IPS-18c (cell line): ENCODE measurements at regions not wholly inside any gene's neighbourhood (a gene's known extent, or its start where the extent isn't known, plus 50 kb on each side); places are given as distances from the start of the nearest gene placed in this dataset.

Experiments used
- H3K4me3 ChIP-seq: 2 replicates; pipeline ENCODE4 v1.7.0; 2013; ENCODE audit warnings: low read depth, mild to moderate bottlenecking, low read length, moderate library complexity; ENCODE audit not compliant: insufficient read depth
- H3K9me3 ChIP-seq: one replicate; pipeline ENCODE4 v1.6.1; 2013; ENCODE audit warnings: mild to moderate bottlenecking, low read length, moderate library complexity; ENCODE audit not compliant: control insufficient read depth, insufficient read depth

- Histone ChIP-seq H3K4me3 (no peak overlapping the region), H3K9me3 (no peaks in the 10 kb centered on the region)
Measured at GRCh38 chr2:136395582-136395981, 277.6 kb upstream of the CXCR4 start.

- no peak overlapping the region for H3K4me3 ChIP-seq
- no peaks in the 10 kb centered on the region for H3K9me3 ChIP-seq
Measured at GRCh38 chr2:136394136-136395060, 276.4 kb upstream of the CXCR4 start.

- H3K9me3 ChIP-seq: no peaks in the 10 kb centered on the region
Measured at GRCh38 chr2:136393514-136393913, 275.6 kb upstream of the CXCR4 start.

GRCh38 chr2:136392897-136393505 is 275.1 kb upstream of the CXCR4 start:
- no peak overlapping the region for H3K4me3 ChIP-seq
- H3K9me3 ChIP-seq: no peaks in the 10 kb centered on the region

More at GRCh38 chr2:136393514-136393913, 275.6 kb upstream of the CXCR4 start:
- H3K4me3 ChIP-seq: no peak overlapping the region

- Histone ChIP-seq H3K9me3 (no peaks in the 10 kb centered on the region), H3K4me3 (no peak overlapping the region)
Measured at GRCh38 chr2:136389809-136390208, 271.9 kb upstream of the CXCR4 start.

- no peak overlapping the region for H3K4me3 ChIP-seq
Measured at GRCh38 chr2:136386046-136386445, 268.1 kb upstream of the CXCR4 start.

GRCh38 chr2:136384531-136385303 is 266.8 kb upstream of the CXCR4 start:
- no peak overlapping the region for H3K4me3 ChIP-seq

More at GRCh38 chr2:136386046-136386445, 268.1 kb upstream of the CXCR4 start:
- H3K9me3 ChIP-seq: no peaks in the 10 kb centered on the region

GRCh38 chr2:136383167-136383566 is 265.2 kb upstream of the CXCR4 start:
- H3K4me3 ChIP-seq: no peak overlapping the region

More at GRCh38 chr2:136384531-136385303, 266.8 kb upstream of the CXCR4 start:
- no peaks in the 10 kb centered on the region for H3K9me3 ChIP-seq

GRCh38 chr2:136381722-136382633 is 264.0 kb upstream of the CXCR4 start:
- H3K4me3 ChIP-seq: no peak overlapping the region
- no peaks in the 10 kb centered on the region for H3K9me3 ChIP-seq

More at GRCh38 chr2:136383167-136383566, 265.2 kb upstream of the CXCR4 start:
- H3K9me3 ChIP-seq: no peaks in the 10 kb centered on the region

GRCh38 chr2:136381245-136381644 is 263.3 kb upstream of the CXCR4 start:
- H3K9me3 ChIP-seq: no peaks in the 10 kb centered on the region
- no peak overlapping the region for H3K4me3 ChIP-seq

- Histone ChIP-seq H3K4me3 (no peak overlapping the region), H3K9me3 (no peaks in the 10 kb centered on the region)
Measured at GRCh38 chr2:136378712-136379595, 261.0 kb upstream of the CXCR4 start.

GRCh38 chr2:136377423-136378382 is 259.8 kb upstream of the CXCR4 start:
- no peak overlapping the region for H3K4me3 ChIP-seq
- H3K9me3 ChIP-seq: no peaks in the 10 kb centered on the region

GRCh38 chr2:136376798-136377211 is 258.9 kb upstream of the CXCR4 start:
- H3K9me3 ChIP-seq: no peaks in the 10 kb centered on the region
- no peak overlapping the region for H3K4me3 ChIP-seq

- H3K4me3 ChIP-seq: no peak overlapping the region
- no peaks in the 10 kb centered on the region for H3K9me3 ChIP-seq
Measured at GRCh38 chr2:136376211-136376610, 258.3 kb upstream of the CXCR4 start.
